NOMO-1 (cell line): ENCODE measurements at regions not wholly inside any gene's neighbourhood (a gene's known extent, or its start where the extent isn't known, plus 50 kb on each side); places are given as distances from the start of the nearest gene placed in this dataset.

Source experiments
- DNase-seq, 2 experiments: peaks; one replicate each; lab custom pipeline; 2025; ENCODE audit not compliant: unreplicated experiment in 2 of 2; lab: John Stamatoyannopoulos, UW

DNA sequence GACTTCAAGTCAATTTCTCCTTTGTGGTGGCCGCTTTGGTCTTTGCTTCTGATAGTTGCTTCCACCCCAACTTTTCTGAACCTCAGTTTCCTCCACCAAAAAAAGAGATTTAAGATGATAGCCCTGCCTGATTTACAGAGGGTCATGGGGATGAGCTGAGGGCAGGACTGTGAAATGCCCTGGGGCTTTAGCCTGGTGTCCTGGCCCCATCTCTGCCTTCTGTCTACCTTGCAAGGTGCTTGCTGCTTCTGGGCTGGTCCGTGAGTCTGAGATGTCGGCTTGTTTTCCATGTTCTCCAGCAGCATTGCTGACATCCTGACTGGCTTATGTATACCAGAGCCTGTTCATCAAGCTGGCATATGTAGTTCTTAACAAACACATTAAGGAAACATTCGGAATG, 191.9 kb upstream of the MPHOSPH6 start:
- no peak for DNase-seq

DNA sequence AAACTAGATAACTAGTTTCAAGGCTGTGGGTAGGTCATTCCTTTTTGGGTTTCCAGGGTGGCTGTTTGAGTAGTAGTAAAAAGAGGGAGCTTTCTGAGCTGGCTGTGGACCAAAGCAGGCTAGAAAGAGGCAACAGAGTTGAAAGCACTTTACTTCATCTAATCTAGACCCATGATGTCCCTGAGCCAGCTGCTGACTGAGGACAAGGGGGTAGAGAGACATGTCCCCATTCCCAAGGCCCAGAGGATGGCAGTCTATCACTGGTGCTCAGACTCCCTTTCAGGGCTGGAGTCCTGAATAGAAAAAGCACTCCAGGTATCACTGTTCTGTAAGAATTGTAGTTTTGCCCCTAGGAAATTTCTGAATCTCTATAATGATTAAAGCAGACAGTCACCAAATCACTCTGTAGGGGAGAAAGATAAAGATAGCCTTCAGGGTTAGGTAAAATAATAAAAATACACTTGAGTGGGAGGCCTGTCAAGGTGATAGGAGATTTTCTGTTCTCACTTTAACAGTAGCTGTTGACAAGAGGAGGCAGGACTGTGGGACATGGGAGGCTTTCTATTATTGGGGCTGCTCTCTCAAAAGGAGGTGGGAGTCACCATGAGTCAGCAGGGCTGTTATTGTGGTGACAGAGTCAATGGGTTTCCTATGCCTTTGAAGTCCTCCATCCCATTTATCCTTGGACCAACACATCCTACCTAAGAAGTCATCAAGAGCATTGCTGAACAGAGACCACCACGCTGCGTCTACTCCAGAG, 190.2 kb upstream of the MPHOSPH6 start:
- DNase-seq: no peak

DNA sequence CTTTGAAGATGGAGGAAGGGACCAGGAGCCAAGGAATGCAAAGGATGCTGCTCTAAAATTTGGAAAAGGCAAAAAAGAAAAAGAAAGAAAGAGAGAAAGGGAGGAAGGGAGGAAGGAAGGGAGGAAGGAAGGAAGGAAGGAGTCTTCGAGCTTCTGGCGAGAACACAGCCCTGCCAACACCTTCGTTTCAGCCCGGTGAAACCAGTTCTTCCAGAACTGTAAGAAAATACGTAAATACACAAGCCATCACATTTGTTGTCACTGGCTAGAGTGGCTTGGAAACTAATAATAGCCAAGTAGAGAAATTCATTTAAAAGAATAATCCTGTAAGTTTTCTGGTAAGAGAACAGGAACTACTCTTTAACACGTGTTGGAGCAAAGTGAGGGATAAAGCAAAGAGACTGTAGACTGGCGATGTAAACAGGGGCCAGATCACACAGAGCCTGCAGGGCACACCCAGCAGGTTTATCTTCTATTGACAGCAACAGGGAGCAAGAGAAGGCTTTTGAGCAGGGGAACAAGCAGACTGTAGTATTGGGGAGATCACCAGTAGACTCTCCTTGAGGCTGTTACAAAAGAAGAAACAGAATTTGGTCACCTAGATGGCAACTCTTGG, 188.7 kb upstream of the MPHOSPH6 start:
- no peak for DNase-seq

DNA sequence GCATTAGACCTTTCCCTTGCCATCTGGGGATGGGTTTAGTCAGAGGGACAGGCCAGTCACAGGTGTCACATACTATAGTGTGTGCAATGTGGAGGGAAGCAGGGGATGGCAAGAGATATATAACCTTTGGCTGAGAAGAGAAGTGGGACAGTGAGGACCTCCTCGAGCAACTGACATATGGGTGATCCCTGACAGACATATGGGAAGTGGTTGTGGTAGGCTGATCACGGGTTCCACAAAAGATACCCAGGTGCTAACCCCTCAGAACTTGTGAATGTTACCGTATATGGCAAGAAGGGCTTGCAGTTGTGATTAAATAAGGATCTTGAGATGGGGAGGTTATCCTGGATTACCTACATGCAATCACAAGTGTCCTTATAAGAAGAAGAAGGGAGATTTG, 188.1 kb upstream of the MPHOSPH6 start:
- DNase-seq: no peak

DNA sequence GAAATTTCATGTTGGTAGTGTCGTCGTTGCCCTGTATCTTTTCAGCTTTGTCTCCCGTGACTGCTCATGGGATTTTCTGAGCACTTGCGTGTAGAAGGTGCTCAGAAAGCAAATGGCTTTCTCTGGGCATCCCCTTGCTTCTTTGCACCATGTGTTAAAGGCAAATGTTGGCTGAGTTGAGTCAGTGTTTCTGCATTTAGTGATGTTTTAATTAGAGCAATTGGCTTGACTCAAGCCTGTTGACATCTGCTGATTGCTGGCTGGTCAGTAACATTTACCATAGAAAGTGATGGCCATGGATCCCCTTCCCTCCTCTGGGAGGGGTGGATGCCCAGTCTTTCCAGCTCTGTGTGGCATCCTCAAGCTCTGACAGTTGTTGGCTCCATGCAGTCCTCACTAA, 187.2 kb upstream of the MPHOSPH6 start:
- no peak for DNase-seq

DNA sequence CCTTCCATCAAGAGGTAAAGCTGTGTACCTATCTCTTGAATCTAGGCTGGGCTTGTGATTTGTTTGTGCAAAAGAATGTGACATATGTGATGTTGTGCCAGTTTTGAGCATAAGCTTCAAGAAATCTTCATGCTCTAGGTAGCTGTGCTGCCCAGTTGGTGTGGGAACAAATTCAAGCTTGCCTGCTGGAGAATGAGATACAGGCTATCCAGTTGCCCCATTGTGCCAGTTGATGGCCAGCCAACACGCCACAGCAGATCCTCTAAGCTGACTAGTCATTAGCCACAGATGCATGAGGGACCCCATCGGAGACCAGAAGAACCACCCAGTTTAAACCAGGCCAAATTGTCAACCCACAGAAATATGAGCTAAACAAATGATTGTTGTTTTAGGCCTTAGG, 180.5 kb upstream of the MPHOSPH6 start:
- DNase-seq: no peak

DNA sequence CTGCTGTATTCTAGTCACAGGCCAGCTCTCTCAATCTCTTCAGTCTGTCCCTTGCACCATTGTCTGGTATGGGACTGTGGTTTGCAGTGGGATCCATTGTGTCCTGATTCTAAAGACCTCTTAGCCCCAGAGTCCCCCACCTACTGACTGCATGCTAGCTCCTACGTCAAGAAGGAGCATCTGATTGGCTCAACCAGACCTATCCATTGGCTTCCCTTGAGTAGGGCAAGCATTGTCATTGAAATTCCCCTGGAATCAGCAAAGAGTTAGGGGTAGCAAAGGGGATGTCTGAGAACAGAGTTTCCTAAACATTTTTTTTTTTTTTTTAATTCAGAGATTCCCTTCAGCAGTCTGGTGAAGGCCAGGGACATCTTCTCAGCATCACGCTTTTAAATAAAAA, 175.3 kb upstream of the MPHOSPH6 start:
- DNase-seq: no peak

DNA sequence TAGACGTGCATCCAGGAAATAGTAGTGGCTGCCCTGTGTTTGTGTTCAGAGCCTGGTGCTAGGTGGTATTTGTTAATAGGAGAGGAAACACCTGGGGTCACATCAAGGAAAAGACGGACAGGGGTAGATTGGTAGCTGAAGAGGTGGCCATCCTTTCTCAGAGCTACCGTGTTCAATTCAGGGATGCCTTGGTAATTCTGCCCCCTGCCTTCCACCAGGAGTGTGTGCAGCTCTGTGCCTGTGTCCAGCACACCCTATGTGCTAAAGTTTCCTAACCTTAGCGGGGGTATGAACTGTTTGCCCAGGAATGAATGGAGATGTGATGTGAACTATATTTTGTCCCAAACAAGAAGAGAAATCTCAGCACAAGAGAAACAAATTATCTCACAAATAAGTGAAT, 174.1 kb upstream of the MPHOSPH6 start:
- peak in 1 of 2 experiments; percentile 4 for DNase-seq

DNA sequence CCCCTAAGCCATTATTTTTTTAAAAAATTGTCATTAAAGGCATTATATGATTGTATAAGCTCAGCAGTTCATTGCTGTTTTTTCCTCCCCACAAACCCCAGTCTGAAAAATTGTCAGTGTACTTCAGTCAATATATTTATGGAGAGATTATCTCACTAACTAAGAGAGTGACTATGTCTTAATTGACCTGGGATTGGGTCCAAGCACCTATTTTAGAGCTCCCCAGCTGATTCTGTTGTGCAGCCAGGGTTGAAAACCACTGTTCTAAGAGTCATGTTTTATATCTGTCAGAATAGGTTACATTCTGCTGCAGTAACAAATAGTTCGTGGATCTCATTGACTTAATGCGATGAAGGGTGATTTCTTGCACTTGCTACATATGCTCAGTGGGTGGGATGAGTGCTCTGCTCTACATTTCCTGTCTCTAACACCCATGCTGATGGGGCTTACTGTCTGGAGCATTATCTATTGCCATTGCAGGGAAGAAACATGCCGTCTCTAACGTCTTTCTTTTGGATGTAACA, 171.2 kb upstream of the MPHOSPH6 start:
- no peak for DNase-seq

DNA sequence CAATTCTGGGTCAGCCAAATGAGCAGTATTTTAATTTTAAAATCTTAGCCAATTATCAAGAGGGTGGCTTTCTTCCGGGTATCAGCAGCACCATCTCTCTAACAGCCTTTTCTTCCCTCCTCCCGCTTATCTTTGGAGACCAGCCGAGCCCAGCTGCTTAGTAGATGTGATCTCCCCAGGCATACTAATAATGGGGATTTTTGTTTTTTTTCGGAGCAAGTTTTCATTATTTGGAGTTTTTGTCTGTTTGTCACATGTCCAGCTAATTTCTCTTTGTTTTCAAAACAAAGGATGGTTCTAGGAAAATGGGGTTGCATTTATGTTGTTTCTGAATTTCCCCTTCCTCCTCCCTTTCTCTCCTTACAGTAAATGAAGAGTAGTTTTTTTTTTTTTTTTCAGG, 170.5 kb upstream of the MPHOSPH6 start:
- DNase-seq: no peak

DNA sequence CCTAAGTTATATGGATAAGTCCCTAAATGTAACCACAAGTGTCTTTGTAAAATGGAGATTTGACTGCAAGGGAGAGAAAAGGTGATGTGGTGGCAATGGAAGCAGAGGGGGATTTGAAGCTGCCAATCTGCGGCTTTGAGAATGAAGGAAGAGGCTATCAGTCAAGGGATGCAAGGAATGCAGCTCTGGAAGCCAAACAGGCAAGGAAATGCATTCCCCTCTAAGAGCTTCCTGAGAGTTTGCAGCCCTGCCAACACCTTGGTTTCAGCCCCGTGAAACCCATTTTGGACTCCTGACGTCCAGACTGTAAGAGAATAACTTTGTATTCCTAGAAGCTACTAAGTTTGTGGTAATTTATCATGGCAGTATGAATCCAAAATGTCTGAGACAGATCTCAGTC, 167.3 kb upstream of the MPHOSPH6 start:
- no peak for DNase-seq

DNA sequence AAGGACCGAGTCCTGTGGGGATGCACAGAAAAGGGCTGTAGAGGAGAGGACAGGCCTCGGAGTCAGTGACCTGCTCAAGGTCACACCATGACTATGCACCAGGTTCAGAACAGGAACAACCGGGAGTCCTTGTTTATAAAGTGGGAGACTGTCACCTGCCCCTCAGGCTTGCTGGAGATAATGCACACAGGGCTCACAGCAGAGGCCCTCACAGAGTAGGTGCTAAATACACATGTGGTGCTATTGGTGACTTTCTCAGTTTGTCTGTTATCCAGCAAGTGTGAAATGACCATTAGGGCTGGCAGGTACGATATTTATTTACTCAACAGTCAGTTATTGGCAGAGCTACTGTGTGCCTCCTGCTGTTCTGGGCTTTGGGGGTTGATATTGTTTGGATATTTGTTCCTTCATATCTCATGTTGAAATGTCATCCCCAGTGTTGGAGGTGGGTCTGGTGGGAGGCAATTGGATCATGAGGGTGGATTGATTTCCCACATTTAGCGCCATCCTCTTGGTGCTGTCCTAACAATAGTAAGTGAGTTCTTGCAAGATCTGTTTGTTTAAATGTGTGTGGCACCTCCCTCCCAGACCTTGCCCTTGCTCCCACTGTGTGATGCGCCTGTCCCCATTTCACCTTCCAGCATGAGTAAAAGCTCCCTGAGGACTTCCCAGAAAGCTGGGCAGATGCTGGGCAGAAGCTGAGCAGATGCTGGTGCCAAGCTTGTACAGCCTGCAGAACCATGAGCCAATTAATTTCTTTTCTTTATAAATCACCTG, 162.1 kb upstream of the MPHOSPH6 start:
- no peak for DNase-seq

DNA sequence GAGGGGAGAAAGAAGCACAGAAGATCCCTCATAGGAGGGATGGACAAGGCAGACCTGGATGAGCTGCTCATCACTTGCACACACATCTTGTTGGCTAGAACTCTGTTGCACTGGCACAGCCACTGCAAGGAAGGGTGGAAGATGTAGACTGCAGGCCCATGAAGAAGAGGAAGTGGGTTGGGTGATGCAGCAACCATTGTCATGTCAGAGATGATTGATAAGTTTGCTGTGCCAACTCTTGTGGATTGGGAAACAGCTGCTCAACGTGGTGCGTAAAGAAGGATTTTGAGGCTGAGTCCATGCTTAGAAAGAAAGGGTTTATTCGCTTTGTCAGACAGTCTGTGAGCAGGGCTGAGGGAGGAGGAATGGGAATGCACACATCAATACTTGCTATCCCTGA, 161.4 kb upstream of the MPHOSPH6 start:
- DNase-seq: peak; percentile 81 to 87

DNA sequence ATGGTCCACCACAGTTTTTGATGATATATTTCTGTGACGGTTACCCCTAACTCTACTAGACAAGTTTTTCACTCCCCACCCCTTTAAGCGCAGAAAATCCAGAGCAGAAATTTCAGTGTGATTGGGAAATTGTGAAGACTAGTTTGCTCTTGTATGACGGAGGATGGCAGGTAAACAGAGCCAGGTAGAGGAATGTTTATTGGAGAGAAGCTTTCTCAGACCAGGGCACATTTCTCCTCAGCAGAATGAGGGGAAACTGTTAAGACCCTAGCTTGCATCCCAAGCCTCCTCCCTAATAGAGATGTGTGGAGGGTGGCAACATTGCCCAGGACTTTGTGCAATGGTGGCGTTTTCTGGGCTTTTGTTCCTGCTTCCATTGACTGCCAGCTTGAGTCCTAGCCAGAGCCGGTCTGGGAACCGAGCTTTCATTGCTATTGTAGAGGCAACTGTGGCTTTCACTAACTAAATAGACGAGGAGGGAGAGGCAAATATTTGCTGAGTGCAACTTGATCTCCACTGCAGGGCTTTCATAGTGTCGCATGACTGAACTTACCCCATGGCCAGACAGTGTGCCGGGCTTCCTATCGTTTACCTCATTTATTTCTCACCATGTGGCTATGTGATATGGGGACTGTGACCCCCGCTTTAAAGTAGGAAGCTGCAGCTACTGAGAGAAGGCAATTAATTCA, 159.6 kb upstream of the MPHOSPH6 start:
- DNase-seq: no peak

DNA sequence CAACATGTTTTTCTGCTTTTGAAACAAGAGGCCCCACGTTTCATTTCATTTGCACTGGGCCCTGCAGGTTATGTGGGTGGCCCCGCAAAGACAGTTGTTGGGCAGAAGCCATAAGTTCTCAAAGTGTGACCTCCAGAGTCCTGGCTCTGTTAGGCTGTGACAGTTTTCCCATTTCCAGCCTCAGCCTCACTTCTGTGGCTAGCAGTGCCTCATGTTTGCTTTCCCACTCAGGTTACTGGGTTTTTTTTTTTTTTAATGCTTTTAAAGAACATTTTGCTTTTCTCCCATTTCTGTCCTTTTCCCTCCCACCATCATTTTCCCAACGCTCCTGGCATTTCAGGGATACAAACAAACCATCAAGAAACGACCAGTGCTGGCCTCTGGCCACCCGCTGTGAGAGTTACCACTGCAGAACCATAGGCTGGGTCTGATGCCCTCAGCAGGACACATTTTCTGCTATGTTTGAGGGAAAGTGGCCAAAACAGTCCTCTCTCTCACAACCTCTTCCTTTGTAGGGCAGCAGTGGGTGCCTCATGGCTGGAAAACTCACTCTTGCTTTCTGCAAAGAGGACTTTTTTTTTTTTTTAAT, 159.0 kb upstream of the MPHOSPH6 start:
- no peak for DNase-seq

DNA sequence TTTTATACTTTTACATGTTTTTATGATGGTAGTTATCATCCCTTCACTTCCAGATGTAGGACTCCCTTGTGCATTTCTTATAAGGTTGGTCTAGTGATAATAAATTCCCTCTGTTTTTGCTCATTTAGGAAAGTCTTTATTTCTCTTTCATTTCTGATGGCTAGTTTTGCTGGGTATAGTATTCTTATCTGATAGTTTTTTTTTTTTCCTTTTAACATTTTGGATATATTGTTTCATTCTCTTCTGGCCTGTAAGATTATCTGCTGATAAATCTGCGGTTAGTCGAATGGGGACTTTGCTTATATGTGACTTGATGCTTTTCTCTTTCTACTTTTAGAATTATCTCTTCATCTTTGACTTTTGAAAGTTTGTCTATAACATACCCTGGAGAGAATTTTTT, 153.1 kb upstream of the MPHOSPH6 start:
- DNase-seq: no peak

DNA sequence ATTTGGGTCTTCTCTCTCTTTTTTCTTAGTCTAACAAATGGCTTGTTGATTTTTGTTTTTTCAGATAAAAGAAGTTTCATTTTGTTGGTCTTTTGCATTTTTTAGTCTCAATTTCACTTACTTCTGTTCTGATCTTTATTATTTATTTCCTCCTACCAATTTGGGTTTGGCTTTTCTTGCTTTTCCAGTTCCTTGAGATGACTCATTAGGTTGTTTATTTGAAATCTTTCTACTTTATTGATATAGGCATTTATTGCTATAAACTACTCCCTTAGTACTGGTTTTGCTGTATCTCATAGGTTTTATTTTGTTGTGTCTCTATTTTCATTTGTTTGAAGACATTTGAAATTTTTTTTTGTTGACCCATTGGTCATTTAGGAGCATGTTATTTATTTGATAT, 152.2 kb upstream of the MPHOSPH6 start:
- no peak for DNase-seq

DNA sequence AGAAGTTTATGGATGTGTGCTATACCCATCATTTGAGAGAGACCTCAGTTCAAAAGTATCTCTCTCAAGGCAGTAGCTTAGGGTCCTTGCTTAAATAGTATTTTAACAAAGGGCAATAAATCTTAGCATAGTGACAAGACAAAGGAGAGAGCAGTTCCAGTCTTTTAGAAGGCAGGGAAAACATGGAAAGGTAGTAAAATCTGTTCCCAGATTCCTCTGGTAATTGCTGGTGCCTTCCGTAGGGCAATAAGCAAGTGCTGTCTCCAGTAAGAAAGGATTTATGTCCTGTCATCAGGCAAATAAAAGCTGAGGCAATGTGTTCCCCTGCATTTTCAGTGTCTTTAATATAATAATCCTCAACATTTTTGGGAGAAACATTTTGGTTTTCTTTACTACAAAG, 149.0 kb upstream of the MPHOSPH6 start:
- DNase-seq: no peak

DNA sequence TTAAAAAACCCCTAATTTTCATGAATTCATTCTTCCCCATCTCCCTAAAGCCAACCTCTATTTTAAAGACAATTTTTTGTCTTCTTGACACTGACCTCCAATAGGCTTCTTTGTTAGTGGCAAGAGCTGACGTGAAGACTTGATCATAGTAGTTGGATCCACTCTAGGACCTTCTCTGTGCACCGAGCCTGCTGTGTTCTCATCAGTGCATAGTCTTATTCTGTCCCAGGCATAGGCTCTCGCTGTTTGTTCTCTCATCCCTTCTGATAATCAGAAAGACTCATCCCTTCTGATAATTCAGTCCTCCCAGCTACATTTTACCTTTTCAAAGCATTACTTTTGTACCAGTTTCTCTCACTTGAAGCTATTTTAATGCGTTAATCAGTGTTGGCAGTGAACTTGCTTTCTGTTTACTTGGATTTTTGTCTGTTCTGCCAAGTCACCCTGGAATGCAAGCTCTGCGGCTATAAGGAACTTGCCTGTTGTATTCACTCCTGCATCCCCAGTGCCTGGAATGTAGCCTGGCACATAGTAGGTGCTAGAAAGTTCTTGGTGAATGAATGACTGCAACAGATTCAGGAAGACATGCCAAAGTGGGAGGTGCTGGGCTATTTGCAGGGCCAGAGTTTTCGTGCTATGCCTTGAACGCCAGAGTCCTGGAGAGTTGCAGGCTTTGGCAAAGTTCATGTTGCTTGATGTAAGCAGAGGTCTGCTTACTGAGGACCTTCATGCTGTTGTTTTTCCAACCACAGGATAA, 147.6 kb upstream of the MPHOSPH6 start:
- no peak for DNase-seq

DNA sequence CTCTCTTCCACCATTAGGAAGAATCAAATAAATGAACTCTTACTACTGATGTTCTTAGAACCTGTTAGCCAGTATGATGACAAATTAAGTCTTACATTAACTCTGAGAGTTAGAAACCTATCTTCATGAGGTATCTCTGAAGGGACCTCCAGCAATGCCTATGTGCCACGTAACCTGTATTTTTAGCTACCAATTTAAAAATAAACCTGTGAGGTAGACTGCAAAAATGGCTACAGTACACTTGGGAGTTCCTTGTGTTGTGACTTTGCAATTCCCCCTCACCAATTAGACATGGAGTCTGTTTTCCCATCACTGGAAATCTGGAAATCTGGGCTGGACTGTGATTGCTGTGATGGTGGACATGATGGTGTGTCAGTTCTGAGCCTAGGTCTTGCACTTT, 143.7 kb upstream of the MPHOSPH6 start:
- DNase-seq: no peak
